ENCODE measurements at regions not wholly inside any gene's neighbourhood (a gene's known extent, or its start where the extent isn't known, plus 50 kb on each side); places are given as distances from the start of the nearest gene placed in this dataset.
"Not testable (repeated sequence)": the region's sequence is repeated elsewhere in the genome, so short reads cannot be mapped to it uniquely, and the experiment has no call there.

- DNase-seq, result not testable (repeated sequence)
Observed at GRCh38 chr5:10016559-10016958, 233.1 kb downstream of the ATPSCKMT start.

GRCh38 chr5:10015681-10016080 is 234.0 kb downstream of the ATPSCKMT start:
- not testable (repeated sequence) for DNase-seq

GRCh38 chr5:10009802-10010201 is 239.9 kb downstream of the ATPSCKMT start:
- DNase-seq, result no peak

GRCh38 chr5:9987101-9987500 is 262.6 kb downstream of the ATPSCKMT start:
- no peak for DNase-seq

- DNase-seq, result no peak
Observed at GRCh38 chr5:9977070-9977469, 272.6 kb downstream of the ATPSCKMT start.

GRCh38 chr5:9976621-9977020 is 273.1 kb downstream of the ATPSCKMT start:
- no peak for DNase-seq

GRCh38 chr5:9972059-9972458 is 277.6 kb downstream of the ATPSCKMT start:
- DNase-seq, result no peak

GRCh38 chr5:9971301-9971700 is 278.4 kb downstream of the ATPSCKMT start:
- no peak for DNase-seq

- DNase-seq, result no peak
Observed at GRCh38 chr5:9958914-9959313, 290.8 kb downstream of the ATPSCKMT start.

- DNase-seq, result no peak
Observed at GRCh38 chr5:9957214-9957613, 292.5 kb downstream of the ATPSCKMT start.

- DNase-seq, result no peak
Observed at GRCh38 chr5:9956725-9957124, 293.0 kb downstream of the ATPSCKMT start.

- no peak for DNase-seq
Observed at GRCh38 chr5:9955586-9955985, 294.1 kb downstream of the ATPSCKMT start.

- DNase-seq, result no peak
Observed at GRCh38 chr5:9954869-9955268, 294.8 kb downstream of the ATPSCKMT start.

- no peak for DNase-seq
Observed at GRCh38 chr5:9953691-9954090, 296.0 kb downstream of the ATPSCKMT start.

GRCh38 chr5:9951865-9952516 is 297.7 kb downstream of the ATPSCKMT start:
- DNase-seq, result no peak

GRCh38 chr5:9947944-9948343 is 301.7 kb downstream of the ATPSCKMT start:
- DNase-seq, result no peak

GRCh38 chr5:9947225-9947714 is 302.4 kb downstream of the ATPSCKMT start:
- no peak for DNase-seq

- no peak for DNase-seq
Observed at GRCh38 chr5:9932770-9933169, 302.6 kb upstream of the TAS2R1 start.

GRCh38 chr5:9930156-9930555 is 300.0 kb upstream of the TAS2R1 start:
- DNase-seq, result no peak

- DNase-seq, result no peak
Observed at GRCh38 chr5:9928326-9928725, 298.2 kb upstream of the TAS2R1 start.

GRCh38 chr5:9927521-9927997 is 297.4 kb upstream of the TAS2R1 start:
- DNase-seq, result no peak

GRCh38 chr5:9927106-9927505 is 297.0 kb upstream of the TAS2R1 start:
- DNase-seq, result no peak

GRCh38 chr5:9924614-9925013 is 294.5 kb upstream of the TAS2R1 start:
- peak in 1 of 5 donors; percentile 2 for DNase-seq

GRCh38 chr5:9922719-9923118 is 292.6 kb upstream of the TAS2R1 start:
- DNase-seq, result no peak

- DNase-seq, result no peak
Observed at GRCh38 chr5:9920697-9921096, 290.5 kb upstream of the TAS2R1 start.

Measured in T-helper 1 cell (primary cell).